NCI-H2171 treated with DMSO at 0.1 percent for 48 hours (cell line): ENCODE measurements at regions not wholly inside any gene's neighbourhood (a gene's known extent, or its start where the extent isn't known, plus 50 kb on each side); places are given as distances from the start of the nearest gene placed in this dataset.
"Not testable (repeated sequence)": the region's sequence is repeated elsewhere in the genome, so short reads cannot be mapped to it uniquely, and the experiment has no call there.

Experiments used
- DNase-seq: peaks from one replicate; lab custom pipeline; 2025; lab: John Stamatoyannopoulos, UW

DNA sequence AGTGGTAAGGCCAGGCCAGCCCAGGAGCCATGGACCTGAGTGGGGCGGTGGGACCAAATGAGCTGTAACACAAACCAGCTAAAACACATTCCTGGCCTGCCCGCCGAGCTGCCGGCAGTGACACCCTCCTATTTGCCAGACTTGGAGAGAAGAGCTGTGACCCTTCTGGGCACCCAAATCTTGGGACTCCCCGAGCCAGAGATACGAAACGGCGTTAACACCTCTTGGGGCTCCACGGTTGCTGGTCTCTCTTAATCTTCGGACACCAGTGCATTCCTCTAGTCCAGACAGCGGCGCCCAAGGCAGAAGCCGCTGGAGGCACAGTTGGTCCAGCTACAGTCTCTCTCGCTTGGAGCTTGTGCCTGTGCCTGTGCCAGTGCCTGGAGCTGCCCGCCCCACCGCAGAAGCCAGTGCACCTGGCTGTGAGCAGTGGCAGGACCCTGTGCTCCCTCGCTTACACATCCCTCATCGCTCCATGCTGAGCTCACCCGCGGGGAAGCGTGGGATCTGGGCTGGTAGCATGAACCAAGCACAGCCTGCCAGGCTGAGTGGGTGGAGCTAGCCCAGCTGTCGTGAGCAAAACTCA, 147.2 kb upstream of the KLHL1 start:
- no peak for DNase-seq

DNA sequence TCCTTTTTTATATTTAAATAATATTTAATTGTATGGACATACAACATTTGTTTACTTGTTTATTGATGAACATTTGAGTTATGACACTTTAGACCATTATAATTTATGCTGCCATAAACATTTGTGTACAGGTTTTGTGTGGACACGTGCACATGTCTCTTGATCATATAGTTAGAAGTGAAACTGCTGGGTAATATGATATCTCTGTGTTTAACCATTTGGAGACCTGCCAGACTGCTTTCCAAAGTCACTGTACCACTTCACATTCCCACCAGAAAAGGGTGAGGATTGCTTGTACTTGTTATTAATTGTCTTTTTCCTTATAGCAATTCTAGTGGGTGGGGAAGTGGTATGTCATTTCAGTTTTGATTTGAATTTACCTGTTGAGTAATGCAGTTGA, 145.6 kb upstream of the KLHL1 start:
- DNase-seq = peak; percentile 96

DNA sequence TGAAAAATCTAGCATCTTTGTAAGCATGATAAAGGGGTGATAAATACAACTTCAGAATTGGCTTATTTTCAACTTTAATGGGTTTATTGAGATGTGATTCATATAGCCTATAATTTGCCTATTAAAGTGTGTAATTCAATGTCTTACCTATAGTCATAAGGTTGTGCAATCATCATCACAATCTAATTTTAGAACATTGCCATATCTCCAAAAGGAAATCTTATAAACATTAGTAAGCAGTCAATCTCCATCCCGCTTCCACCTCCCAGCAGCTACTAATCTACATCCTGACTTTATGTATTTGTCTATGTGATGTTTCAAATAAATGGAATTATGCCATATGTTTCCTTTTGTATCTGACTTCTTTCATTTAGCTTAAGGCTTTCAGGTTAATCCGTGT, 145.2 kb upstream of the KLHL1 start:
- DNase-seq = peak; percentile 84

DNA sequence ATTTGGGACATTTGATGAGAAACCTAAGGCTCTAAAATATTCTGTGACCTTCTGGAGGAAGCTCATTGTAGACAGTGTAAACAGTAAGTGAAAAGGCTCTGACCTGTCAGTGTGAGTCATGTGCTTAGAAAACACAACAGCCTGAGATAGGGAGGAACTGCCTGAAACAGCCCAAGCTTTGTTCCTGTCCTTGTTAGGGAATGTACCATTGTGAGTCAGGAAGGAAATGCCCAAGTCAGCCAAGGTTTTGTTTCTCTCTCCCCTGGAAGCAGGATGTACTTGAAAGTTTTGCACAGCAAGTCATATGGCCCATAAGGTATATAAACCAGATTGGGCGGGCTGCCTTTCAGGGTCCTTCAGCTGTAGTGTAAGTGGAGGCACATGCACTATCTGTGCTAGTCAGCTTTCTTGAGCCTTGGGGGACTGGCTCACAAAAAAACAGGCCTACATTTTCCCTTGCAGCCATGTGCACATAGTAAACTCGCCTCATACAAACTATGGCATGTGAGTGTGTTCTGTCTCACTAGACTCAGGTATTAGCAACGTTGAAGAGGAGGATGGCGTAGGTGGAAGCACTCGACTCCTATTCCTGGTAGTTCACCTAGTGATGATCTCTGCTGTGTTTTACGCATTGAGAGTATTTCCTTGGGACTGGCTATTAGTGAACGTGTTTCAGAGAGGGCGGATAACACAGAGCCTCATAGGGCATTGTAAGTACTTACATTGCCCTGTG, 141.2 kb upstream of the KLHL1 start:
- DNase-seq = peak; percentile 9

DNA sequence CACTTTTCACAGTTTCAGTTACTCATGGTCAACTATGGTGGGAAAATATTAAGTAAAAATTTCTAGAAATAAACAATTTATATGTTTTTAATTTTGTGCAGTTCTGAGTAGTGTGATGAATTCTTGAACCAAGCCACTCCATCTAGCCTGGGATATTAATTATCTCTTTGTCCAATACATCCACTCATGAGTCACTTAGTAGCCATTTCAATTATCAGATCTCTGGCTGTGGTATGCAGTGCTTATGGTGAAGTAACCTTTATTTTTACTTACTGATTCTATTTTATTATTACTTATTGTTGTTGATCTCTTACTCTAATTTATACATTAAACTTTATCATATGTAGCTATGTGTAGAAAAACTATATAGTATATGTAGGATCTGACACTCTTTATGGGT, 128.9 kb upstream of the KLHL1 start:
- DNase-seq = no peak

DNA sequence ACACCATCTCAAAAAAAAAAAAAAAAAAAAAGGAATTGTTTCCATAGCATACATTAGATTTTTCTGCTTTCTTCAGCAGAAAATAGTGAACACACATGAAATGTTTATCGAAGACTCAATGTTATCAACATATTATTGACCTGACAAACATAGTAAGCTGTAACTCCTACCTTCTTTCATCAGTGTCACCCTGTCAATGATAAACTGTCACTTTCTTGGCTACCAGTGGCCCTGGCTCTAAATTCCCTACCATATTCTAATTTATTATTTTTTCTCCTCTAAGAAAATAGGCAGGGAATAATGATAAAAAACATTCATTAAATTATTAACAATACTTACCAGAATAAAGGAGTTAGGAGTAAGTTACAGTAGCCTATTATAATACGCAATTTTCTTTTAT, 127.3 kb upstream of the KLHL1 start:
- no peak for DNase-seq

DNA sequence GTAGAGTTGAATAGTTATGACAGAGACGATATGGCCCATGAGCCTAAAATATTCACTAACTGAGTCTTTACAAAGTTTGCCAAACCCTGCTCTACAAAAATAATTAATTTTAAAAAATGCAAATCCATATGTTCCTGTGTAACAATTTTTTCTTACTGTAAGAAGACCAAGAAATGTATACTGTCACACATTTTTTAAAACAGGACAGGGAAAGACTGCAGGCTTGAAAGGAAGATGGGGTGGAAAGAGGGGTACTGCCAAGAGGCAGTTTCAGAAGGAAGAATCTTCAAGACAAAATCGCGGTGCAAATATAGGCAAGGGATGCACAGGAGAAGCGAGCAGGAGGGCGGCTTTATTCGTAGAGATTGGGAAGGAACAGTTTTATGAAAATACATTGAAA, 115.7 kb upstream of the KLHL1 start:
- DNase-seq = no peak

DNA sequence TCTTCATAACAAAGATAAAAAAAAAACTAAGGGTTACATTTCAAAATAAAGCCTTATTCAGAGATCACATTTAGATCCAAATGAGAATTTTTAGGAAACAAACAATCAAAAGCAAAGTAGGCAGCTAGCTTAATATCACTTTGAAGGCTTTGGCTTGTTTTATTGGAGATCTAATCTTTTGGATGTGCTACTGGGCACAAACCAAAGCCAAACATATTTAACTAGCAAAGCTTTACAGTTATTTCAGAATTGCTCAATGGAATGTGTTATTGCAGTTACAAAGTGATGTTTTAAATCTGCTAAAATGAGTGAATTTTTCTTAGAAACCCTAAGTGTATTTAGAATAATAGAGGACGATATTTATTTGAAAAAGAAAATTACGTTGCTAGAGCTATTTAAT, 114.7 kb upstream of the KLHL1 start:
- DNase-seq = no peak

DNA sequence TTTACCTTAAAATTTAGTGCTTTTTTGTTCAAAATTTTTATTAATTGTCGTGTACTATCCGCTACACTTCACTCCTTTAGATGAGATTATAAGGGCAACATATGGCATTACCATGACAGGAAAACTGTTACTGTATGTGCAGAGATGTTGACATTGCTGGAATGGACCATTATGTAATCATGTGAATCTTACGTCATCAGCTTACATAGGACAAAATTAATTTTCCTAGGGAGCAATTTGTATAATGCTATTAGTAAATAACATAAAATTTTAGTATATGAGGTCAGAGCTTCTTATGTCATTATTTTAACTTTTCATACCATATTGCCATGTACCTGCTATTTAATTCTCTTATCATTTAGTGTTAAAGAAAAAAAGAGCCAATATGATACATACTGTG, 110.4 kb upstream of the KLHL1 start:
- DNase-seq = no peak

DNA sequence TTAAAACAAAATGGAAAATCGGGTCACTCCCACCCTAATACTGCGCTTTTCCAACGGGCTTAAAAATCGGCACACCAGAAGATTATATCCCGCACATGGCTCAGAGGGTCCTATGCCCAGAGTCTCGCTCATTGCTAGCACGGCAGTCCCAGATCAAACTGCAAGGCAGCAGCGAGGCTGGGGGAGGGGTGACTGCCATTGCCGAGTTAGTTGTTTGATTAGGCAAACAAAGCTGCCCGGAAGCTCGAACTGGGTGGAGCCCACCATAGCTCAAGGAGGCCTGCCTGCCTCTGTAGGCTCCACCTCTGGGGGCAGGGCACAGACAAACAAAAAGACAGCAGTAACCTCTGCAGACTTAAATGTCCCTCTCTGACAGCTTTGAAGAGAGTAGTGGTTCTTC, 100.7 kb upstream of the KLHL1 start:
- DNase-seq = not testable (repeated sequence)

DNA sequence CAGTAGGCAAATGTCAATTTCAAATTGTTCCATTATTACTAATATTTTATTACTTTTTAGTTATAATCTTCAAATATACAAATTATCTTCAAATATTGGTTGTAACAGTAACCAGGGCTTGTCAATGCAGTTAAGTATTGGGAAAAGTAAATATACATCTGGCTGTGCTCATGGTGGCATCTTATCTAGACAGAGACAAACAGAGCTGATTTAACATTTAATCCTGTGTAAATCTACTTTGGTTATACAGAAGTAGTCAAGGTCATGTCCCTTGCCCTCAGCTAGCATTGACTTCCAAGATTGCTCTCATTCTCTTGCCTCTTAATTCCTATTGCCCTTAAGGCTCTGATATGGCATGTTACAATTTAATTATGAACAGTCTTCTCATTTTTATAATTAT, 98.4 kb upstream of the KLHL1 start:
- DNase-seq = no peak

DNA sequence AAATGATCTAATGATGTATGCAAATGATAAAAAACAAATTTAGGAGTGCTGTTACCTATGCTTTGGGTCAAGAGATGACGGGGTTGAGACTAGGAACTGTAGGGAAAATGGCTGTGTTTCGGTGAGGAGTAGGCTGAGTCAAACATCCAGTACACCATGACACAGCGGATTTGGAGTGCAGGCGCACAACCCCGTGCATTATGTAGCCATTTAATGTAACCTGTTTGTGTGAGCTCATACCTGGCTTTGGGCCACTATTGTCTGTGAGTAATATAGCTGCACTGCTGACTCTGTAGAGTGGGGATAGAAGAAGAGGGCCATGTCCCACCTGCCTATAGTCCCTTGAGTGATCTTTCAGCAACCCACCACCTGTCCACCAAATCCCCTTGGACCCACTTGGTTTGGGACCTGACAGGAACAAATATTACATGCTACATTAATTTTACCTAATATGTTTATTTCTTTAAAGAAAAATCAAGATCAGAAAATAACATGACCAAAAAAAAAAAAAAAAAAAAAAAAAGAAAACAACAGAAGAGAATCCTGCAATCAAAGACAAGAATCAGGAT, 95.5 kb upstream of the KLHL1 start:
- DNase-seq = peak; percentile 74

DNA sequence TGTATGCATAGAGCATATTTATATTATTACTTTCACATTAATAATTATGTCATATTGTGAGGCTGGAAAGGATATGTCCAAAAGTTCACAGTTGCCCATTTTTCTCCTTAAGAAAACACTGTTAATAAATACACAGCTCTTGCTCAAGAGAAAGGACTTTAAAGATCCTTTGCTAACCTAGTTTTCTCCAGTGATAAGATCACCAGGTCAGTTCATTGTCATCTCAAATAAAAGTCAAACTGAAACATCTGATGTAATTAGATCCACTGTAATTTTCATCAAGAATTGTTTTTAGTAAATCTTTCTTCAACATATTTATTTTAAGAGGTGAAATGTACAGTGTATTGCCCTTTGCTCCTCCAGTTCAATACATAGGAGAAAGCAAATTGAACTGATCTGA, 82.8 kb upstream of the KLHL1 start:
- no peak for DNase-seq

DNA sequence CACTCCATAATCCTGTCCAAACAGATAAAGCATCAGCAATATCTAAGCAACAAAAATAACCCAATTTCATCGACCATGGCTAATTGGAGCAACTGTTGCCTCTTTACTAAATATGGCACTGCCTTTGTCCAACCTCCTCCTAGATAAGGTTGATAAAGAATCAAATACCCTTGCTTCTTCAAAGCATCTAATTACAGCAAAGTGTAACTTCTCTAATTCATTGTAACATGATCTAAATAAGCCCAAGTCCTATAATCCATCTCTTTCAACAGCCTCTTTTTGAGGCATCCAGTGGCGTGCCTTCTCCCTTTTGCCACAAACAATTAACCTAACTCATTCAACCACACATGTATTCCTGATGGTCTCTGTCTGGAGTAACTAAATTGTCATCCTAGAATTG, 81.7 kb upstream of the KLHL1 start:
- peak; percentile 74 for DNase-seq

DNA sequence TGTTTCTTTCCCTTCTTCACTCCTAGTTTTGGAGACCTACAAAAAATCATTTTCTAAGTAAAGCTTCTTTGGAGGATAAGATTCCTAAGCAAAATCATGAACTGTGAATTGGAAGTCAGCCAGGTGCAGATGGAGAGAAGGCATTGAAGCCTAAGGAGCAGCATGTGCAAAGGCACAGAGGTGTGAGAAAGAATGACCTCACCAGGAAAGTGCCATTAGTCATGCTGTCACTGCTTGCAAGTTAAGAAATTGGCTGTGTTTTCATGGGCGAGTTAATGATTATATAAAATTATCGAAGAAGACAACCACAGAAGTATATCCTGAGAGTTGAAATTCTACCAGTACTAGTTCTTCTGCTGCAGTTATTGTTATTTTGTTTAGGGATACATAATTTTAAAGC, 80.3 kb upstream of the KLHL1 start:
- DNase-seq = peak; percentile 54

DNA sequence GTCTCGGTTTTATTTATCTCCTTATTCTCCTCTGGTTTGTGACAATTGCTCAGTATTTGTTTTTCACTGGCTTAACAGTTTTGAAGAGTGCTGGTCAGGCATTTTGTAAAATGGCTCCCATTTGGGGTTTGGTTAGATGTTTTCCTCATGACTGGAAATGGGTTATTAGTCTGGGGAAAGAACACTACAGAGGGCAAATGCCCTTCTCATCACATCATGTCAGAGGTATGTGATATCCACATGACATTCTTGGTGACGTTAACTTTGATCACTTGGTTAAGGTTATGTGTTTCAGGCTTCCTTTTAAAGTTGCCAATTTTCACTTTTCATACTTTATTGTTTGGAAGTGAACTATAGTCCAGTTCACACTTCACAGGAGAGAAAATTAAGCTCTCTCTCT, 74.8 kb upstream of the KLHL1 start:
- no peak for DNase-seq
